ENCODE measurements at regions not wholly inside any gene's neighbourhood (a gene's known extent, or its start where the extent isn't known, plus 50 kb on each side); places are given as distances from the start of the nearest gene placed in this dataset.

DNA sequence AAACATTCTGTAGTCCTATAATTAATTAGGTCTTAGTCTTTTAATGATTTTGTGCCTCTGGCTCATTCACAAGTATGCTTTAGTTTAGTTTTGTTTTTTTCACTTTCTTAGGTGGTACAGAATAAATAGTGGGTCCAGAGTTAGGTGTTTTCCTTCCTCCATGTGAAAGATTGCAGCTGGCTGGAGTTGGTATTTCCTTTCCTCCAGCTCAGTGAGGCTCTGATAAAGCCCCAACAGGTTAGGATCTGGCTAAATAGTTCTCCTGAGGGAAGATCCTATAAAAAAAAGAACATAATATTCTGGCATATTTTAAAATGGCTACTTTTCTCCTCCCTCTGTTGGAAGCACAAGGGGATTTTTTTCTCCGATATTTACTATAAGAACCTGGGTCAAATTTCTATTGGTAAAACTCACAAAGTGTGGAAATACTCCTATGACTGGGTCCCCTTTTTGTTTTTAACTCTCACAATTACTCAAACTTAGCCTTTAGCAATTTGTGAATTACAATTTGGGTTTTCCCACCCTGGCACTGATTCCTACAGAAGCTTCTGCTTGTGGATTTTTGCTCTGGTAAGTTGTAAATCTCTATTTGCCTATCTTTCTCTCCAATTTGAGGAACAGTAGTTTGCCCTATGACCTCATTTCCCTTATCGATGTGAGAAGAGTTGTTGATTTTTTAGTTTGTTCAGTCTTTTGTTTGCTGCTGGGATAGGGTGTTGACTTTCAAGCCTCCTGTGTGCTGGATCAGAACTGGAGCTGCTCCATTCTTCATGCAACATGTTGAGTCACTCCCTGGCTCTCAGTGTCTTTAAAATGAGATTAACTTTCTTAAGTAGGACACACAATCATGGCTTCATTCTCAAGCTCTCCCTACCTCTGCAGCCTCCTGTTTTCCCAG is 500.9 kb downstream of the RNF144A start:
- H3K4me3 Mint-ChIP-seq = no peak overlapping the region
- H3K9me3 Mint-ChIP-seq = peaks cover 0 to 3% (median 0%) of the 10 kb centered on the region in 7 donors
- H3K4me1 ChIP-seq (ENCODE audit: control insufficient read depth, insufficient read depth, low read length, poor library complexity, severe bottlenecking) = no peaks in the 10 kb centered on the region
- no peaks in the 10 kb centered on the region for H3K36me3 Mint-ChIP-seq
- no peak overlapping the region for H3K27ac Mint-ChIP-seq
- no peaks in the 10 kb centered on the region for H3K36me3 ChIP-seq (ENCODE audit: control insufficient read depth, insufficient read depth, low read length)
- H3K4me3 ChIP-seq (ENCODE audit: low read depth, low read length) = no peak overlapping the region
- no peaks in the 10 kb centered on the region for H3K9me3 ChIP-seq (ENCODE audit: control insufficient read depth in 2 of 2, low read length in 2 of 2)
- H3K27ac ChIP-seq (ENCODE audit: insufficient read depth, low read length, poor library complexity, severe bottlenecking) = no peak overlapping the region
- peaks cover 2% of the 10 kb centered on the region for H3K27me3 ChIP-seq (ENCODE audit: control insufficient read depth, insufficient read depth, low read length)
- no peaks in the 10 kb centered on the region for H3K4me1 Mint-ChIP-seq
- H3K27me3 Mint-ChIP-seq = peaks cover 27% of the 10 kb centered on the region
- DNase-seq (no peak), ATAC-seq (ENCODE audit: low read depth in 2 of 2) (no peak)

DNA sequence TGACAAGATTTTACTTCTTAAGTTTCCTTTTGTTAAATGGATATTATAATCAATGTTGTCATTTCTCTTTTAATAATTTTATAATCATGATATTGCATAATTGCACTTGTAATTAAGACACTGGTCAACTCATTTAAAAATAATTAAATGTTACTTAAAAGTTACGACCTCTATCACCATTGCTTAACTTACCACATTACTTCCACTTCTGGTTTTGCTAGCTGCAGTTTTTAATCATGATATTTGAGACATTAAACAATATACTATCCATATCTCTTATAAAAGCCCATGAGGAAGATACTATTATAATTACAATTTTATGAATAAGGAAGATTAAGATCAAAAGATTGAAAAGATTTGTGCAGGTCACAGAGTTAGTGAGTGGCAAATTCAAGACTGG is 502.0 kb downstream of the RNF144A start:
- Histone ChIP-seq H3K4me3 (ENCODE audit: low read depth, low read length) (no peak overlapping the region), H3K36me3 (ENCODE audit: control insufficient read depth, insufficient read depth, low read length) (no peaks in the 10 kb centered on the region), H3K4me1 (ENCODE audit: control insufficient read depth, insufficient read depth, low read length, poor library complexity, severe bottlenecking) (no peaks in the 10 kb centered on the region), H3K9me3 (ENCODE audit: control insufficient read depth in 2 of 2, low read length in 2 of 2) (no peaks in the 10 kb centered on the region), H3K27me3 (ENCODE audit: control insufficient read depth, insufficient read depth, low read length) (peaks cover 8% of the 10 kb centered on the region), H3K27ac (ENCODE audit: insufficient read depth, low read length, poor library complexity, severe bottlenecking) (no peak overlapping the region)
- no peaks in the 10 kb centered on the region for H3K4me1 Mint-ChIP-seq
- peaks cover 0 to 3% (median 0%) of the 10 kb centered on the region in 7 donors for H3K9me3 Mint-ChIP-seq
- H3K4me3 Mint-ChIP-seq = no peak overlapping the region
- H3K36me3 Mint-ChIP-seq = no peaks in the 10 kb centered on the region
- no peak overlapping the region for H3K27ac Mint-ChIP-seq
- peaks cover 33% of the 10 kb centered on the region for H3K27me3 Mint-ChIP-seq
- ATAC-seq (ENCODE audit: low read depth in 2 of 2) = no peak
- no peak for DNase-seq

DNA sequence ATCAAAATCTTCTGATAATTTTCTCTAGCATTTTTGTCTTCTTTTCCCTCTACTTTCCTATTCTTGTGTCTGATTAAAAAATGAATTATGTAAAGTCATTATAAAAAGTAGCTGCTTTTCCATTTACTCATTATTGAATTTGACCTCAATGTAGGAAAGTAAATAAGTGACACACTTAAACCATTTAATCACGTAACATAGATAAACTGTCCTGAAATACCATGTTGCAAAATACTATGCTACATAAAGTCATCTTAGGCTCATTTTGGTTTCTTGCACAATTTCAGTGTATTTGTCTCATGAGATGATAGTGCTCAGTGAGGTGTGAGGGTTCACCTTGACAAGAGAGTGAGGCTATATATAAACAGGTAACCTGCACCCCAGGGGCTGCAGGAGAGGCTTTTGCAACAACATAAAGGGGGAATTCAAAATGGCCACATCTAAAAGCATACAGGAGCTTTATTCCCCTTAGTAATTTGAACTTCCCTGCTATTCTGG is 502.7 kb downstream of the RNF144A start:
- Mint-ChIP-seq H3K36me3 (no peaks in the 10 kb centered on the region), H3K4me1 (no peaks in the 10 kb centered on the region), H3K27ac (no peak overlapping the region)

DNA sequence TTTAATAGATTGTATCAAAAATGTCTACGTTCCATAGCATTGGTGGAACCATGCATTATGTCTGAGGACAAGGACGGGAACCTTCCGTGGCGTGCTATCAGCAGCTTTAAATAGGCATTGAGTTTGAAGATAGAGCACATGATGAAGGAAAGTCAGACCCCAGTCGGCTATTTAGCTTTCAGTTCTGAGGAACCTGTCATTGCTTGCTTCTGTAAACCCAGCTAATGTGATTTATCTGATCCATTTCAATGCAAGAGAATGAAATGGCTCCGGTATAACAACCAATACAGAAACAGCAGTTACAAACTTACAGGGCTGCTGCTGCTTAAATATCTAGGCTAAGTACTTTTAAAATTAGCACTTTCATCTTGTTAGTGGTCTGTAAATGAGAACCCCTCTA is 503.3 kb downstream of the RNF144A start:
- no peak overlapping the region for H3K4me3 Mint-ChIP-seq
- H3K9me3 ChIP-seq (ENCODE audit: control insufficient read depth in 2 of 2, low read length in 2 of 2) = no peaks in the 10 kb centered on the region
- no peak for DNase-seq
- no peaks in the 10 kb centered on the region for H3K4me1 ChIP-seq (ENCODE audit: control insufficient read depth, insufficient read depth, low read length, poor library complexity, severe bottlenecking)
- no peak overlapping the region for H3K4me3 ChIP-seq (ENCODE audit: low read depth, low read length)
- H3K27ac ChIP-seq (ENCODE audit: insufficient read depth, low read length, poor library complexity, severe bottlenecking) = no peak overlapping the region
- peaks cover 16% of the 10 kb centered on the region for H3K27me3 ChIP-seq (ENCODE audit: control insufficient read depth, insufficient read depth, low read length)
- no peaks in the 10 kb centered on the region for H3K36me3 ChIP-seq (ENCODE audit: control insufficient read depth, insufficient read depth, low read length)
- peaks cover 0 to 3% (median 0%) of the 10 kb centered on the region in 7 donors for H3K9me3 Mint-ChIP-seq
- no peaks in the 10 kb centered on the region for H3K36me3 Mint-ChIP-seq
- no peak for ATAC-seq (ENCODE audit: low read depth in 2 of 2)
- H3K27me3 Mint-ChIP-seq = peaks cover 43% of the 10 kb centered on the region
- no peaks in the 10 kb centered on the region for H3K4me1 Mint-ChIP-seq
- no peak overlapping the region for H3K27ac Mint-ChIP-seq

More for the DNA sequence above, 502.7 kb downstream of the RNF144A start:
- peaks cover 37% of the 10 kb centered on the region for H3K27me3 Mint-ChIP-seq
- Histone ChIP-seq H3K4me1 (ENCODE audit: control insufficient read depth, insufficient read depth, low read length, poor library complexity, severe bottlenecking) (no peaks in the 10 kb centered on the region), H3K36me3 (ENCODE audit: control insufficient read depth, insufficient read depth, low read length) (no peaks in the 10 kb centered on the region), H3K9me3 (ENCODE audit: control insufficient read depth in 2 of 2, low read length in 2 of 2) (no peaks in the 10 kb centered on the region), H3K4me3 (ENCODE audit: low read depth, low read length) (no peak overlapping the region), H3K27ac (ENCODE audit: insufficient read depth, low read length, poor library complexity, severe bottlenecking) (no peak overlapping the region), H3K27me3 (ENCODE audit: control insufficient read depth, insufficient read depth, low read length) (peaks cover 11% of the 10 kb centered on the region)
- no peak for ATAC-seq (ENCODE audit: low read depth in 2 of 2)
- no peak for DNase-seq
- H3K9me3 Mint-ChIP-seq = peaks cover 0 to 3% (median 0%) of the 10 kb centered on the region in 7 donors
- no peak overlapping the region for H3K4me3 Mint-ChIP-seq

DNA sequence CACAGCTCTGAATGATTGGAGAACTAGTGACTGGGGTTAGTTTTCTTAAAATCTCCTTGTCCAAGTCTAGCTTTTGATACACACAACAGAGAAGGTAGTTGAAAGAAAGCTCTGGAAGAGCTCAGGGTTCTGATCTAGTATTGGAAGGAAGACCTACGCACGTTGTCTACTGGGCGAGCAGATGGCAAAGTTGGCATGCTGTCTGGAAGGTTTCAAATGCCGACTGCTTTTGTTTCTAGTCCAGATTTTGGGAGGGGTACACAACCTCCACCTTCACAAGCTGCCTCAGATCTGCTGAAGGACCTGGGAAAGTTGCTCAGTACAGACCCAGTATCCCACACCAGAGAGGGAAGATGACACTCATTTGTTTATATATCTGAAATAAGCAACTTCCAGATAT is 507.3 kb downstream of the RNF144A start:
- Histone ChIP-seq H3K27ac (ENCODE audit: insufficient read depth, low read length, poor library complexity, severe bottlenecking) (no peak overlapping the region), H3K9me3 (ENCODE audit: control insufficient read depth in 2 of 2, low read length in 2 of 2) (no peaks in the 10 kb centered on the region), H3K36me3 (ENCODE audit: control insufficient read depth, insufficient read depth, low read length) (no peaks in the 10 kb centered on the region), H3K4me3 (ENCODE audit: low read depth, low read length) (no peak overlapping the region), H3K4me1 (ENCODE audit: control insufficient read depth, insufficient read depth, low read length, poor library complexity, severe bottlenecking) (no peaks in the 10 kb centered on the region), H3K27me3 (ENCODE audit: control insufficient read depth, insufficient read depth, low read length) (peaks cover 26% of the 10 kb centered on the region)
- peaks cover 42% of the 10 kb centered on the region for H3K27me3 Mint-ChIP-seq
- H3K4me1 Mint-ChIP-seq = no peaks in the 10 kb centered on the region
- peaks cover 0 to 1% (median 0%) of the 10 kb centered on the region in 7 donors for H3K9me3 Mint-ChIP-seq
- ATAC-seq (ENCODE audit: low read depth in 2 of 2) (no peak), DNase-seq (no peak)
- no peak overlapping the region for H3K4me3 Mint-ChIP-seq
- no peak overlapping the region for H3K27ac Mint-ChIP-seq
- H3K36me3 Mint-ChIP-seq = no peaks in the 10 kb centered on the region

DNA sequence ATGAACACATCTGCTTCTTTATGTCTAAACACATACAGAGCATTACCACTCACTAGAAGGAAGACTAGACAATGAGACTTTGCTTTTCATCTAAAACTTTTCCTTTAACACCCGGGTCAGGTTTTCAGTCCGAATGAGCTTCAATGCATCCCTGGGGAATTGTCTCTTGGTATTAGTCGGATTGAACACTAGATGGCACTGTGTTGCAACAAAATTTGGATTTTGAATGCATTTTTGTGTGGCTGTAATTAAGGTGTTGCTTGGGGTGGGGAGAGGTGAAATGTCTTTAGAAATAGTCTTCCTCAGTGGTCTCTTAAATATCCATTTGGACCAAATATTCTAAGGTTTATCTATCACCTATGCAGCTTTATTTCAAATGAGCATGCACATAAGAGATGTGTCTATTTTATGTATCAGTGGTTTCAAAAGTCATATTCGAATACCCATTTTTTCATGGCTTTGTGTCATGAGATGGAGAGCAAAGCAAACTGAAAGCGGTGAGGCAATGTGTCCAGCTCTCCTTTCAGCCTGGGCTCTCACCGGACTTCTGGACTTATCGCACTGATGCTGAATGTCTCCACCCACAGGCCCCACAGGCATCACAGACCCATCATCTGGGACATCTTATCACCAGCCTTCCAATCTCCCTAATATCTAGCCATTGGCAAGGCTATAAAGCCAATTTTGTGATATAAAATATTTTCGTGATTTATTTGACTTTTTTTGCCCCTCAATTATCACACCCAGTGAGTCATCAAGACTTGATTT is 510.3 kb downstream of the RNF144A start:
- Histone ChIP-seq H3K4me1 (ENCODE audit: control insufficient read depth, insufficient read depth, low read length, poor library complexity, severe bottlenecking) (no peaks in the 10 kb centered on the region), H3K9me3 (ENCODE audit: control insufficient read depth in 2 of 2, low read length in 2 of 2) (no peaks in the 10 kb centered on the region), H3K36me3 (ENCODE audit: control insufficient read depth, insufficient read depth, low read length) (no peaks in the 10 kb centered on the region), H3K27me3 (ENCODE audit: control insufficient read depth, insufficient read depth, low read length) (peaks cover 29% of the 10 kb centered on the region), H3K27ac (ENCODE audit: insufficient read depth, low read length, poor library complexity, severe bottlenecking) (no peak overlapping the region), H3K4me3 (ENCODE audit: low read depth, low read length) (no peak overlapping the region)
- ATAC-seq (ENCODE audit: low read depth in 2 of 2) (peak in 1 of 2 donors; percentile 41), DNase-seq (peak in 2 of 3 donors; percentile 41 to 49)
- peaks cover 0 to 2% (median 0%) of the 10 kb centered on the region in 7 donors for H3K9me3 Mint-ChIP-seq
- H3K27ac Mint-ChIP-seq = no peak overlapping the region
- H3K36me3 Mint-ChIP-seq = no peaks in the 10 kb centered on the region
- no peak overlapping the region for H3K4me3 Mint-ChIP-seq
- H3K4me1 Mint-ChIP-seq = peaks cover 0 to 4% (median 0%) of the 10 kb centered on the region in 4 donors
- H3K27me3 Mint-ChIP-seq = peaks cover 37% of the 10 kb centered on the region

DNA sequence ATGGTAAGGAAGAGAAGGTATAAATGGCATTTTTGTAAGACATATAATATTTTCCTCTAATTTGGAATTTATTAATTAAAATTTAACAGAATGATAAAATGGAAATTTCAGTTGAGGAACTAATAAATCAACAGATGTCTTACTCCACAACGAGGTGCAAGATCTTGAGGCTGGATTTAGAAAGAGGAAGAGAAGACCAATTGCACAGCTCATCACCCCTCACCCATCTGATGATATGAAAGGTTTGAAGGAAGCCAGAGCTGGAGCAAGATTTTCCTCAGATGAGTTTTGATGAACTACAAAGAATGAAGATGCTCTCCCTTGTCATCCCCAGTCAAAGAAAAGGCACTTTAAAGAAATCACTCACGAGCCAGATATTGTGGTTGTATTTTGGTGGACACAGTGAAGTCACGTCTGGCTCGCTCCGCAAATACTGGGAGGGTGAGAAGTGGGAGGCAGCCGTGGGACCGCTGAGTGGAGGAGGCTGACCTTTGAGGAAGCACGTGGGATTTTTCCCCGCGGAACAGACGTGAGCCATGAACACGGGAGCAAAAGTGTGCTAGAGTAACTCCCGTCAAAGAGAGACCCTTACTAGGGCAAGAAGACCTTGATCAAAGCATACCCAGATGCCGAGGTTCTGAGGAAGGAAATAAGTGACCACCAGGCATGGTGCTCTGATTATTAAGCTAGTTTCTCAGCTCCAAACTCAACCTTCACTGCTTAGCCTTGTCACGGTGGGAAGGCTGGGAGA is 511.4 kb downstream of the RNF144A start:
- Mint-ChIP-seq H3K9me3 (peaks cover 0 to 3% (median 0%) of the 10 kb centered on the region in 7 donors), H3K36me3 (no peaks in the 10 kb centered on the region), H3K27ac (no peak overlapping the region), H3K27me3 (peaks cover 32% of the 10 kb centered on the region), H3K4me1 (peaks cover 0 to 4% (median 0%) of the 10 kb centered on the region in 4 donors), H3K4me3 (no peak overlapping the region)
- no peak for DNase-seq
- no peaks in the 10 kb centered on the region for H3K9me3 ChIP-seq (ENCODE audit: control insufficient read depth in 2 of 2, low read length in 2 of 2)
- H3K27me3 ChIP-seq (ENCODE audit: control insufficient read depth, insufficient read depth, low read length) = peaks cover 28% of the 10 kb centered on the region
- H3K4me3 ChIP-seq (ENCODE audit: low read depth, low read length) = no peak overlapping the region
- no peak overlapping the region for H3K27ac ChIP-seq (ENCODE audit: insufficient read depth, low read length, poor library complexity, severe bottlenecking)
- H3K36me3 ChIP-seq (ENCODE audit: control insufficient read depth, insufficient read depth, low read length) = no peaks in the 10 kb centered on the region
- ATAC-seq (ENCODE audit: low read depth in 2 of 2) = no peak
- H3K4me1 ChIP-seq (ENCODE audit: control insufficient read depth, insufficient read depth, low read length, poor library complexity, severe bottlenecking) = no peaks in the 10 kb centered on the region
